ENCODE measurements at regions not wholly inside any gene's neighbourhood (a gene's known extent, or its start where the extent isn't known, plus 50 kb on each side); places are given as distances from the start of the nearest gene placed in this dataset.

- no peak overlapping the region for H3K4me3 ChIP-seq (ENCODE audit: low read depth, low read length)
- TF ChIP-seq CTCF (IDR thresholded peaks at IDR 0.05; ENCODE audit: insufficient read depth, low read length), result no peak
- peak; percentile 34 for DNase-seq (ENCODE audit: low read depth)
These were observed 376.2 kb upstream of the MGMT start for GRCh38 chr10:129090618-129091366.

GRCh38 chr10:129093641-129094040 is 373.4 kb upstream of the MGMT start:
- no peak for DNase-seq (ENCODE audit: low read depth)
- no peak overlapping the region for H3K4me3 ChIP-seq (ENCODE audit: low read depth, low read length)
- TF ChIP-seq CTCF (IDR thresholded peaks at IDR 0.05; ENCODE audit: insufficient read depth, low read length), result no peak

GRCh38 chr10:129094233-129094632 is 372.8 kb upstream of the MGMT start:
- TF ChIP-seq CTCF (IDR thresholded peaks at IDR 0.05; ENCODE audit: insufficient read depth, low read length), result no peak
- H3K4me3 ChIP-seq (ENCODE audit: low read depth, low read length), result no peak overlapping the region
- DNase-seq (ENCODE audit: low read depth), result no peak

- TF ChIP-seq CTCF (IDR thresholded peaks at IDR 0.05; ENCODE audit: insufficient read depth, low read length), result no peak
- DNase-seq (ENCODE audit: low read depth), result no peak
These were observed 372.2 kb upstream of the MGMT start for GRCh38 chr10:129094861-129095260.

GRCh38 chr10:129095680-129096064 is 371.4 kb upstream of the MGMT start:
- DNase-seq (ENCODE audit: low read depth), result no peak
- no peak for TF ChIP-seq CTCF (IDR thresholded peaks at IDR 0.05; ENCODE audit: insufficient read depth, low read length)
- H3K4me3 ChIP-seq (ENCODE audit: low read depth, low read length), result no peak overlapping the region

More at GRCh38 chr10:129094861-129095260, 372.2 kb upstream of the MGMT start:
- H3K4me3 ChIP-seq (ENCODE audit: low read depth, low read length), result no peak overlapping the region

- no peak overlapping the region for H3K4me3 ChIP-seq (ENCODE audit: low read depth, low read length)
- DNase-seq (ENCODE audit: low read depth), result peak; percentile 99
- TF ChIP-seq CTCF (IDR thresholded peaks at IDR 0.05; ENCODE audit: insufficient read depth, low read length), result no peak
These were observed 370.7 kb upstream of the MGMT start for GRCh38 chr10:129096065-129096984.

All from fibroblast of the aortic adventitia (primary cell).